HG02884 (cell line): ENCODE measurements at regions not wholly inside any gene's neighbourhood (a gene's known extent, or its start where the extent isn't known, plus 50 kb on each side); places are given as distances from the start of the nearest gene placed in this dataset.
"Not testable (repeated sequence)": the region's sequence is repeated elsewhere in the genome, so short reads cannot be mapped to it uniquely, and the experiment has no call there.

Experiments
- ATAC-seq: cut with Tn5 transposase; IDR thresholded peaks from one replicate; pipeline ENCODE4 v1.9.1; 2021; ENCODE audit warnings: mild to moderate bottlenecking, moderate library complexity; ENCODE audit not compliant: unreplicated experiment

GRCh38 chr12:91506452-91506851 lies 323.8 kb upstream of the DCN start:
- ATAC-seq: no peak

- ATAC-seq: no peak
Measured at GRCh38 chr12:91505006-91505405, 322.4 kb upstream of the DCN start.

GRCh38 chr12:91502208-91502607 lies 319.6 kb upstream of the DCN start:
- no peak for ATAC-seq

GRCh38 chr12:91496337-91496736 lies 313.7 kb upstream of the DCN start:
- no peak for ATAC-seq

- no peak for ATAC-seq
Measured at GRCh38 chr12:91493308-91493707, 310.7 kb upstream of the DCN start.

GRCh38 chr12:91492648-91493047 lies 310.0 kb upstream of the DCN start:
- ATAC-seq: no peak

- no peak for ATAC-seq
Measured at GRCh38 chr12:91490667-91491311, 308.2 kb upstream of the DCN start.

GRCh38 chr12:91483471-91483985 lies 300.9 kb upstream of the DCN start:
- ATAC-seq: no peak

- no peak for ATAC-seq
Measured at GRCh38 chr12:91482231-91482630, 299.6 kb upstream of the DCN start.

- no peak for ATAC-seq
Measured at GRCh38 chr12:91478500-91478899, 295.9 kb upstream of the DCN start.

GRCh38 chr12:91467686-91468085 lies 285.1 kb upstream of the DCN start:
- ATAC-seq: no peak

GRCh38 chr12:91461061-91461460 lies 278.4 kb upstream of the DCN start:
- no peak for ATAC-seq

- ATAC-seq: no peak
Measured at GRCh38 chr12:91460469-91460868, 277.9 kb upstream of the DCN start.

- ATAC-seq: no peak
Measured at GRCh38 chr12:91455321-91455720, 272.7 kb upstream of the DCN start.

- ATAC-seq: no peak
Measured at GRCh38 chr12:91454179-91454578, 271.6 kb upstream of the DCN start.

- ATAC-seq: not testable (repeated sequence)
Measured at GRCh38 chr12:91452464-91452863, 269.8 kb upstream of the DCN start.

GRCh38 chr12:91441993-91442952 lies 259.7 kb upstream of the DCN start:
- no peak for ATAC-seq

- ATAC-seq: no peak
Measured at GRCh38 chr12:91441246-91441645, 258.6 kb upstream of the DCN start.

GRCh38 chr12:91434081-91434480 lies 251.5 kb upstream of the DCN start:
- ATAC-seq: no peak

GRCh38 chr12:91432755-91433154 lies 250.1 kb upstream of the DCN start:
- ATAC-seq: no peak

- ATAC-seq: no peak
Measured at GRCh38 chr12:91432089-91432488, 249.5 kb upstream of the DCN start.

- no peak for ATAC-seq
Measured at GRCh38 chr12:91424506-91424905, 241.9 kb upstream of the DCN start.
